Glutamatergic neuron (in vitro differentiated cells): ENCODE measurements at regions not wholly inside any gene's neighbourhood (a gene's known extent, or its start where the extent isn't known, plus 50 kb on each side); places are given as distances from the start of the nearest gene placed in this dataset.

Experiments used
- DNase-seq: peaks from one replicate; pipeline ENCODE4 v3.0.0; 2022
- H3K27ac Mint-ChIP-seq: one replicate; pipeline ENCODE4 v1.8.0; 2020; ENCODE audit warnings: mild to moderate bottlenecking, mixed read lengths, inconsistent platforms; ENCODE audit not compliant: unreplicated experiment
- H3K27me3 Mint-ChIP-seq: one replicate; pipeline ENCODE4 v1.8.0; 2020; ENCODE audit warnings: mild to moderate bottlenecking, moderate library complexity, mixed read lengths, inconsistent platforms; ENCODE audit not compliant: unreplicated experiment
- H3K36me3 Mint-ChIP-seq: one replicate; pipeline ENCODE4 v1.8.0; 2020; ENCODE audit warnings: mild to moderate bottlenecking, mixed read lengths, inconsistent platforms; ENCODE audit not compliant: unreplicated experiment
- H3K4me1 Mint-ChIP-seq: one replicate; pipeline ENCODE4 v1.8.0; 2020; ENCODE audit warnings: mild to moderate bottlenecking, low read depth, mixed read lengths, inconsistent platforms; ENCODE audit not compliant: unreplicated experiment
- H3K4me3 Mint-ChIP-seq: one replicate; pipeline ENCODE4 v1.8.0; 2020; ENCODE audit warnings: mild to moderate bottlenecking, mixed read lengths, inconsistent platforms; ENCODE audit not compliant: unreplicated experiment
- H3K9me3 Mint-ChIP-seq: one replicate; pipeline ENCODE4 v1.8.0; 2020; ENCODE audit warnings: mild to moderate bottlenecking, moderate library complexity, mixed read lengths, inconsistent platforms; ENCODE audit not compliant: unreplicated experiment
- CTCF ChIP-seq: fragments of 200-600 bp; sonication (generic); IDR thresholded peaks from one replicate; pipeline ENCODE4 v1.5.0; 2021; ENCODE audit not compliant: partially characterized antibody, unreplicated experiment

- no peak for TF ChIP-seq CTCF
- H3K36me3 Mint-ChIP-seq, result no peaks in the 10 kb centered on the region
- H3K4me3 Mint-ChIP-seq, result no peak overlapping the region
- peaks cover 1% of the 10 kb centered on the region for H3K27me3 Mint-ChIP-seq
- H3K4me1 Mint-ChIP-seq, result no peaks in the 10 kb centered on the region
- no peak overlapping the region for H3K27ac Mint-ChIP-seq
- H3K9me3 Mint-ChIP-seq, result peaks cover 2% of the 10 kb centered on the region
- no peak for DNase-seq
Measured at GRCh38 chr18:78587096-78587495, 392.5 kb upstream of the SALL3 start.

GRCh38 chr18:78587626-78588600 is 391.7 kb upstream of the SALL3 start:
- peaks cover 1% of the 10 kb centered on the region for H3K27me3 Mint-ChIP-seq
- no peak for DNase-seq
- no peak overlapping the region for H3K4me3 Mint-ChIP-seq
- no peaks in the 10 kb centered on the region for H3K36me3 Mint-ChIP-seq
- H3K4me1 Mint-ChIP-seq, result no peaks in the 10 kb centered on the region
- H3K27ac Mint-ChIP-seq, result no peak overlapping the region
- TF ChIP-seq CTCF, result no peak
- H3K9me3 Mint-ChIP-seq, result peaks cover 1% of the 10 kb centered on the region

GRCh38 chr18:78589916-78590437 is 389.6 kb upstream of the SALL3 start:
- no peak for DNase-seq
- TF ChIP-seq CTCF, result no peak
- Mint-ChIP-seq H3K4me3 (no peak overlapping the region), H3K36me3 (no peaks in the 10 kb centered on the region), H3K27ac (no peak overlapping the region), H3K4me1 (no peaks in the 10 kb centered on the region), H3K27me3 (no peaks in the 10 kb centered on the region), H3K9me3 (peaks cover 1% of the 10 kb centered on the region)

- no peaks in the 10 kb centered on the region for H3K27me3 Mint-ChIP-seq
- no peaks in the 10 kb centered on the region for H3K9me3 Mint-ChIP-seq
- DNase-seq, result no peak
- H3K4me1 Mint-ChIP-seq, result no peaks in the 10 kb centered on the region
- TF ChIP-seq CTCF, result no peak
- no peaks in the 10 kb centered on the region for H3K36me3 Mint-ChIP-seq
- H3K4me3 Mint-ChIP-seq, result no peak overlapping the region
- H3K27ac Mint-ChIP-seq, result no peak overlapping the region
Measured at GRCh38 chr18:78595453-78595852, 384.2 kb upstream of the SALL3 start.
